ENCODE measurements at regions not wholly inside any gene's neighbourhood (a gene's known extent, or its start where the extent isn't known, plus 50 kb on each side); places are given as distances from the start of the nearest gene placed in this dataset.

GRCh38 chr20:57920971-57921370 lies 211.2 kb upstream of the PMEPA1 start:
- no peak overlapping the region for H3K4me3 ChIP-seq
- DNase-seq, result no peak
- no peak for TF ChIP-seq CTCF (IDR thresholded peaks at IDR 0.05)
- no peak for TF ChIP-seq POLR2AphosphoS5 (IDR thresholded peaks at IDR 0.05)
- no peak for TF ChIP-seq POLR2A (IDR thresholded peaks at IDR 0.05)
- no peak for TF ChIP-seq EP300 (IDR thresholded peaks at IDR 0.05)
- H3K36me3 ChIP-seq, result no peaks in the 10 kb centered on the region
- H3K27me3 ChIP-seq, result no peaks in the 10 kb centered on the region
- WGBS, 5 donors, result 75 to 87% (median 86%) methylated on average over 4 to 6 of the region's 6 CpGs
- intact Hi-C loops (cut with DNase I; ENCODE audit: low total_unique reads), result no loop called here
- H3K4me1 ChIP-seq, result no peaks in the 10 kb centered on the region
- no peak overlapping the region for H3K27ac ChIP-seq
- peaks cover 0 to 9% (median 7%) of the 10 kb centered on the region in 4 donors for H3K9me3 ChIP-seq

- DNase-seq, result no peak
- H3K36me3 ChIP-seq, result no peaks in the 10 kb centered on the region
- H3K27me3 ChIP-seq, result no peaks in the 10 kb centered on the region
- no peaks in the 10 kb centered on the region for H3K4me1 ChIP-seq
- no peaks in the 10 kb centered on the region for H3K9me3 ChIP-seq
- H3K4me3 ChIP-seq, result no peak overlapping the region
- WGBS, 5 donors, result 57 to 69% (median 65%) methylated on average over 3 of the region's 3 CpGs
- no peak overlapping the region for H3K27ac ChIP-seq
- no peak for TF ChIP-seq POLR2A (IDR thresholded peaks at IDR 0.05)
- TF ChIP-seq EP300 (IDR thresholded peaks at IDR 0.05), result no peak
- TF ChIP-seq CTCF (IDR thresholded peaks at IDR 0.05), result no peak
- TF ChIP-seq POLR2AphosphoS5 (IDR thresholded peaks at IDR 0.05), result no peak
- intact Hi-C loops (cut with DNase I; ENCODE audit: low total_unique reads), result no loop called here
Measured at GRCh38 chr20:57919049-57919448, 209.2 kb upstream of the PMEPA1 start.

GRCh38 chr20:57918551-57918950 lies 208.7 kb upstream of the PMEPA1 start:
- no peak for DNase-seq
- intact Hi-C loops (cut with DNase I; ENCODE audit: low total_unique reads), result no loop called here
- no peak overlapping the region for H3K4me3 ChIP-seq
- H3K27ac ChIP-seq, result no peak overlapping the region
- TF ChIP-seq CTCF (IDR thresholded peaks at IDR 0.05) (no peak), POLR2AphosphoS5 (IDR thresholded peaks at IDR 0.05) (no peak), POLR2A (IDR thresholded peaks at IDR 0.05) (no peak), EP300 (IDR thresholded peaks at IDR 0.05) (no peak)
- H3K27me3 ChIP-seq, result no peaks in the 10 kb centered on the region
- H3K36me3 ChIP-seq, result no peaks in the 10 kb centered on the region
- H3K4me1 ChIP-seq, result no peaks in the 10 kb centered on the region
- WGBS, 5 donors, result 68 to 86% (median 80%) methylated on average over 4 of the region's 4 CpGs
- H3K9me3 ChIP-seq, result no peaks in the 10 kb centered on the region

- WGBS, 5 donors, result 75 to 84% (median 77%) methylated on average over 4 of the region's 4 CpGs
Measured at GRCh38 chr20:57914205-57914604, 204.4 kb upstream of the PMEPA1 start.

More at GRCh38 chr20:57914205-57914604, 204.4 kb upstream of the PMEPA1 start:
- no peak overlapping the region for H3K27ac ChIP-seq
- no peaks in the 10 kb centered on the region for H3K9me3 ChIP-seq
- H3K27me3 ChIP-seq, result no peaks in the 10 kb centered on the region
- intact Hi-C loops (cut with DNase I; ENCODE audit: low total_unique reads), result no loop called here
- no peaks in the 10 kb centered on the region for H3K4me1 ChIP-seq
- no peak for DNase-seq
- no peak overlapping the region for H3K4me3 ChIP-seq
- TF ChIP-seq POLR2A (IDR thresholded peaks at IDR 0.05) (no peak), POLR2AphosphoS5 (IDR thresholded peaks at IDR 0.05) (no peak), EP300 (IDR thresholded peaks at IDR 0.05) (no peak), CTCF (IDR thresholded peaks at IDR 0.05) (no peak)
- H3K36me3 ChIP-seq, result no peaks in the 10 kb centered on the region
